ENCODE measurements at regions not wholly inside any gene's neighbourhood (a gene's known extent, or its start where the extent isn't known, plus 50 kb on each side); places are given as distances from the start of the nearest gene placed in this dataset.

DNA sequence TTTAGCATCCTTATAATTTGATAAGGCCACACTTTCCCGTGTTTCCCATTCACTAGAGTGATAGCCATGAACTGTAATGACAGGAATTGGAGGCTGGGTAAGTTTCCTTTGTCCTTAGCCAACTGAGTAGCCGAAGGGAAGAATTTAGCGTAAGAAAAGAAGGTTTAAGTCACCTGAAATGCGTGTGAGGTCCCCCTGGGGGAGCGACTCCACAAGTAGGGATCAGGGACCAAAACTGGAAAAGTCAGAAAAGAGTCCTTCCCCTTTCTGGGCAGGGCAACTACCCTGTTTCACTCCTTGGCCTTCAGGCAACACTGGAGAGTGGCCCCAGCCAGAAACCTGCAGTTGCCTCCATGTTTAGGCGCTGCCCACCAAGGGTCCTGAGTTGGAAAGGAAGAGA lies 81.6 kb upstream of the MED14 start:
- no peaks in the 10 kb centered on the region for H3K9me3 ChIP-seq (ENCODE audit: control insufficient read depth in 4 of 4, insufficient read depth in 3 of 4, low read length in 3 of 4)
- DNase-seq (no peak), ATAC-seq (ENCODE audit: insufficient read depth, low FRiP score) (no peak)
- H3K9ac ChIP-seq (ENCODE audit: insufficient read depth in 1 of 2, low read length in 2 of 2): no peak overlapping the region
- peaks cover 0 to 2% (median 0%) of the 10 kb centered on the region in 3 donors for H3K27me3 ChIP-seq (ENCODE audit: control insufficient read depth in 3 of 3, insufficient read depth in 3 of 3, low read length in 2 of 3)
- WGBS, 2 donors: 67 to 90% methylated on average over 6 of the region's 6 CpGs
- no peak overlapping the region for H3K27ac ChIP-seq (ENCODE audit: low read depth in 1 of 2, low read length in 1 of 2)
- TF ChIP-seq, protein P1, sequence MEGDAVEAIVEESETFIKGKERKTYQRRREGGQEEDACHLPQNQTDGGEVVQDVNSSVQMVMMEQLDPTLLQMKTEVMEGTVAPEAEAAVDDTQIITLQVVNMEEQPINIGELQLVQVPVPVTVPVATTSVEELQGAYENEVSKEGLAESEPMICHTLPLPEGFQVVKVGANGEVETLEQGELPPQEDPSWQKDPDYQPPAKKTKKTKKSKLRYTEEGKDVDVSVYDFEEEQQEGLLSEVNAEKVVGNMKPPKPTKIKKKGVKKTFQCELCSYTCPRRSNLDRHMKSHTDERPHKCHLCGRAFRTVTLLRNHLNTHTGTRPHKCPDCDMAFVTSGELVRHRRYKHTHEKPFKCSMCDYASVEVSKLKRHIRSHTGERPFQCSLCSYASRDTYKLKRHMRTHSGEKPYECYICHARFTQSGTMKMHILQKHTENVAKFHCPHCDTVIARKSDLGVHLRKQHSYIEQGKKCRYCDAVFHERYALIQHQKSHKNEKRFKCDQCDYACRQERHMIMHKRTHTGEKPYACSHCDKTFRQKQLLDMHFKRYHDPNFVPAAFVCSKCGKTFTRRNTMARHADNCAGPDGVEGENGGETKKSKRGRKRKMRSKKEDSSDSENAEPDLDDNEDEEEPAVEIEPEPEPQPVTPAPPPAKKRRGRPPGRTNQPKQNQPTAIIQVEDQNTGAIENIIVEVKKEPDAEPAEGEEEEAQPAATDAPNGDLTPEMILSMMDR (IDR thresholded peaks at IDR 0.05; ENCODE audit: control extremely low read depth, extremely low read depth): no peak
- H3K36me3 ChIP-seq (ENCODE audit: control insufficient read depth in 4 of 4, insufficient read depth in 4 of 4, low read length in 4 of 4): no peaks in the 10 kb centered on the region
- H3K4me1 ChIP-seq (ENCODE audit: control insufficient read depth in 5 of 5, insufficient read depth in 5 of 5, low read length in 5 of 5): no peaks in the 10 kb centered on the region
- no peak overlapping the region for H3K4me3 ChIP-seq

DNA sequence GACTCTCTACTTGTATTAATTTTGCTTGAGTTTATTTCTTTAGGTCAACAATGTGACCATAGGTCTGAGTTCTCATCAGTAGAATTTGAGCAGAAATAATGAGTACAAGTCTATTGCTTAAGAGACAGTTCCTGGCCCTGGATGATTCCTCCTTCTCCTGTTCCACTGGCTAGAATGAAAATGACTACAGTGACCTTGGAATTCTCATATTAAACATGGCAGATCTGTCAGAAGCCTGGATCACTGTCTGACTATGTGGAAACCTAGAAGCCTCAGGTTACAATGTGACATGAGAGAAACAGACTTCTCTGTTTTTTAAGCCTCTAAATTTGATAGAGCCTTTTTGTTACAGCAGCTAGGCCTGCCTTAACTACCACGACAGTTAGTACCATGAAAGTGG lies 82.9 kb upstream of the MED14 start:
- Histone ChIP-seq H3K4me3 (no peak overlapping the region), H3K27ac (ENCODE audit: low read depth in 1 of 2, low read length in 1 of 2) (no peak overlapping the region), H3K4me1 (ENCODE audit: control insufficient read depth in 5 of 5, insufficient read depth in 5 of 5, low read length in 5 of 5) (no peaks in the 10 kb centered on the region), H3K9ac (ENCODE audit: insufficient read depth in 1 of 2, low read length in 2 of 2) (no peak overlapping the region), H3K36me3 (ENCODE audit: control insufficient read depth in 4 of 4, insufficient read depth in 4 of 4, low read length in 4 of 4) (no peaks in the 10 kb centered on the region), H3K9me3 (ENCODE audit: control insufficient read depth in 4 of 4, insufficient read depth in 3 of 4, low read length in 3 of 4) (peaks cover 0 to 3% (median 0%) of the 10 kb centered on the region in 4 donors), H3K27me3 (ENCODE audit: control insufficient read depth in 3 of 3, insufficient read depth in 3 of 3, low read length in 2 of 3) (peaks cover 0 to 2% (median 0%) of the 10 kb centered on the region in 3 donors)
- WGBS, 2 donors: 79 to 100% methylated on average over 1 of the region's 1 CpG
- TF ChIP-seq, protein P1 (IDR thresholded peaks at IDR 0.05; ENCODE audit: control extremely low read depth, extremely low read depth): no peak
- ATAC-seq (ENCODE audit: insufficient read depth, low FRiP score) (no peak), DNase-seq (no peak)

DNA sequence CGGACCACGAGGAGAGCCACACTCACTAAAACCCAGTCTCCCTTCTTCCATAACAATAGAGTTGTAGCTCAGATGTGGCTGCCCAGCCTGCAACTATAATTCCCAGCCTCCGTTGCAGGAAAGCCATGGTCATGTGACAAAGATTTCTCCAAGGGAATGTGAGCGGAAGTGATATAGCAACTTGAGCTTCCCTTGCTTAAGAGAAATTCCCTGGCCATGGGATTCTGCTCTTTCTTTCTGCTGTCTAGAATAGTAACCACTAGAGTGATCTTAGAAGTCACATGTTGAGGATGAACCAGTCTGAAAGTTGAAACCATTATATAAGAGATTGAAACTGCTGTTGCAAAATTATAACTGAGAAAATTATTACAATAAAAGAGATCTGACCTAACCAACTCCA lies 86.4 kb upstream of the MED14 start:
- ATAC-seq (ENCODE audit: insufficient read depth, low FRiP score): no peak
- WGBS, 2 donors: 85 to 96% methylated on average over 4 of the region's 4 CpGs
- Histone ChIP-seq H3K27me3 (ENCODE audit: control insufficient read depth in 3 of 3, insufficient read depth in 3 of 3, low read length in 2 of 3) (peaks cover 0 to 4% (median 3%) of the 10 kb centered on the region in 3 donors), H3K9ac (ENCODE audit: insufficient read depth in 1 of 2, low read length in 2 of 2) (no peak overlapping the region), H3K4me3 (no peak overlapping the region), H3K9me3 (ENCODE audit: control insufficient read depth in 4 of 4, insufficient read depth in 3 of 4, low read length in 3 of 4) (peaks cover 0 to 10% (median 3%) of the 10 kb centered on the region in 4 donors), H3K4me1 (ENCODE audit: control insufficient read depth in 5 of 5, insufficient read depth in 5 of 5, low read length in 5 of 5) (no peaks in the 10 kb centered on the region), H3K27ac (ENCODE audit: low read depth in 1 of 2, low read length in 1 of 2) (no peak overlapping the region), H3K36me3 (ENCODE audit: control insufficient read depth in 4 of 4, insufficient read depth in 4 of 4, low read length in 4 of 4) (no peaks in the 10 kb centered on the region)
- no peak for DNase-seq
- TF ChIP-seq, protein P1 (IDR thresholded peaks at IDR 0.05; ENCODE audit: control extremely low read depth, extremely low read depth): no peak

DNA sequence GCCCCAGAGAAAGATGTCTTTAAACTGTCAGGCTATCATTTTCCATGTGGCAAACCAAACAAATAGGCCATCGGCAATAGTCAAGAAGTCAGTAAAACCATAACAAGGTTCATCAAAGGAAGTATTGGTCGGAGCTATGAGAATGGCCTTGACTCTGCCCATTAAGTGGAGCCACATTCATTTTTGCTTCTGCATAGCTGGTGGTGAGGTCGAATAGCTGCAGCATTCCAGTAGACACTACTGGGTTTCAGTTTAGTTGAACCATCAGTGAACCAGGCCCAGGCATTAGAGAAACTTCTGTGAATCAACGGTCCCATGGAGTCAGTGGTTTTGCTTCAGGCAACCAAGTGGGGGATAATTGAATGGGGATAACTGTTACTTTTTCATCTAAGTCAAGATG lies 92.0 kb upstream of the MED14 start:
- 90 to 95% methylated on average over 4 of the region's 4 CpGs for WGBS, 2 donors
- no peaks in the 10 kb centered on the region for H3K4me1 ChIP-seq (ENCODE audit: control insufficient read depth in 5 of 5, insufficient read depth in 5 of 5, low read length in 5 of 5)
- no peaks in the 10 kb centered on the region for H3K36me3 ChIP-seq (ENCODE audit: control insufficient read depth in 4 of 4, insufficient read depth in 4 of 4, low read length in 4 of 4)
- H3K4me3 ChIP-seq: no peak overlapping the region
- ATAC-seq (ENCODE audit: insufficient read depth, low FRiP score): no peak
- no peak overlapping the region for H3K9ac ChIP-seq (ENCODE audit: insufficient read depth in 1 of 2, low read length in 2 of 2)
- H3K9me3 ChIP-seq (ENCODE audit: control insufficient read depth in 4 of 4, insufficient read depth in 3 of 4, low read length in 3 of 4): peaks cover 0 to 14% (median 3%) of the 10 kb centered on the region in 4 donors
- no peak overlapping the region for H3K27ac ChIP-seq (ENCODE audit: low read depth in 1 of 2, low read length in 1 of 2)
- TF ChIP-seq, protein P1 (IDR thresholded peaks at IDR 0.05; ENCODE audit: control extremely low read depth, extremely low read depth): no peak
- H3K27me3 ChIP-seq (ENCODE audit: control insufficient read depth in 3 of 3, insufficient read depth in 3 of 3, low read length in 2 of 3): peaks cover 0 to 19% (median 4%) of the 10 kb centered on the region in 3 donors
- DNase-seq: no peak

Measured in lung (tissue), 11 donors.